ENCODE measurements at regions not wholly inside any gene's neighbourhood (a gene's known extent, or its start where the extent isn't known, plus 50 kb on each side); places are given as distances from the start of the nearest gene placed in this dataset.

DNA sequence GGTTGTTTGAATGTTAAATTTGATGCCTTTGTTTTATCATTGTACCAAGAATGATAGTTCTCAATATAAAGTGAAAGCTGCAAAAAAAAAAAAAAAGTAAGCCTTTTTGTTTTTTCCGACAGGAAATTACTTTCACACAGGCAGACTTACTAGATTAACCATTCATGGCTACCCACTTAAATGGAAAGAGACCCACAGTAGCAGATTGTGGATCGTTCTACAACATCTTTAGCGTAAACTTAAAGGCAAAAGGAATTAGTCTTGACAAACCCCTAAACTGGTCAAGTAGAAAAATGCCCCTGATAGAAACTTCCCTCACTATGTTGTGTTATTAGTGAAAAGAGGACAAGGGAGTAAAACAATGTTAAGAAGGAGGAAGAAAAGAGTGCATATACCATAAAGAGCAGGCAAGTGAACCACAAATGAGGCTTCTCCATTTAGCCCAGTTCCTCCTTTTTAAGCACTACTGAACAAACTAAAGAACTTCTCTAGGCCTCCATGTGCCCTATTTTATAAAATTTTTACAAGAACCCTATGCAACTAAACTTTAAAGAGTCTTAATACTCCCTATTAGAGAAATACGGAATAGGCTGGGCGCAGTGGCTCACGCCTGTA, 1560.3 kb downstream of the MRPL39 start:
- no peak for DNase-seq

GRCh38 chr21:24045775-24046215, 1561.5 kb downstream of the MRPL39 start:
- no peak for DNase-seq

DNA sequence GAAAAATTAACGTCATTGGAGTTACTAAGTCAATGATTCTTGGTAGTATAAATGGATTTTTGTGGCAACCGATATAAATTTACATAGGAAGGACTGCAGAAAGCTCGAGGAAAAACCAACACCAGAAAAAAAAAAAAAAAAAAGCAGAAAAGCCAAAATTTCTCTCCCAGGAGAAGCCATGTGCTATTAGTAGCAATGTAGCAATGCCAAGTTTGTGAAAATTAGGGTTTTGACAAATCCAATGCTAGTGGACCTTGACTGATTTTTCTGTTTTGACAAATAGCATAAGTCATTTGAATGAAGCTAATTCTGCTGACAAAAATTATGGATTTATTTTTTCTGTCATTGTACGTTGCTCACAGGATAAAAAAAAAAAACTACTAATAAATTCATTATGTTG, 1561.9 kb downstream of the MRPL39 start:
- DNase-seq: no peak

- DNase-seq: no peak
Measured at GRCh38 chr21:24042687-24043086, 1564.6 kb downstream of the MRPL39 start.

- no peak for DNase-seq
Measured at GRCh38 chr21:24032709-24033232, 1574.5 kb downstream of the MRPL39 start.

DNA sequence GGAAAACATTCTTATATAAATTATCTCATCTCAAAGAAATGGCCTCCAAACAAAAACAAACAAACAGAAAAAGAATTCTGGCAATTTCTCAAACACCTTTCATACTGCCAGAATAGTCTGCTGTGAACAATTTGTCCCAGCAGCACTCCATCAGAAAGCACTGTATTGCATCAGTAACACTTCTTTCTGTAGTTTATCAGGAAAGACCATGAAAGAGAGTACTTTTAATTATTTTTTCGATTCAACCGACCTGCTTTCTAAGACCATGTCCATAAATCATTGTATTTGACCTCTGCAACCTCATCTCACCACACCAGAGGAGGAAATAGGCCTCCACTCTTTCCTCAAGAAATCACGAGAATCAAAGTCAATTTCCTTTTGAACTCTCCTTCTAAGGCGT, 1579.9 kb downstream of the MRPL39 start:
- no peak for DNase-seq

GRCh38 chr21:24025101-24025500, 1582.2 kb downstream of the MRPL39 start:
- no peak for DNase-seq

DNA sequence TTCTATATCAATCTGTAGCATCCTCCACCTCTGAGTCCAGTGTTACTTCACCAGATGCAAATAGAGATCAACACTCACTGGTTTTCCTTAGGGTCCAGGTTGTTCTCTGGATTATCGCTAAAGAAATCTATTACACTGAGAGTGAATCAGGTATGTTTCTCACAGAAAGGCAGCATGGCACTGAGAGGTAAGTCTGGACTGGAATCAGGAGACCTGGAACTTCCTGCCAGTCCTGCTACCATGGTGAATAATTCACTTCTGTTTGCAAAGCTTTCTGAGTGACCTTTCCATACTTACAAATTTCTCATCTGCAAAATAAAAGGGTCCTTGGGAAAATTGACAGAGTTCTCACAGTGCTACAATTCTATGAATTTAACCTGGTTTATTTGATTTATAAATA, 1583.3 kb downstream of the MRPL39 start:
- DNase-seq: no peak

DNA sequence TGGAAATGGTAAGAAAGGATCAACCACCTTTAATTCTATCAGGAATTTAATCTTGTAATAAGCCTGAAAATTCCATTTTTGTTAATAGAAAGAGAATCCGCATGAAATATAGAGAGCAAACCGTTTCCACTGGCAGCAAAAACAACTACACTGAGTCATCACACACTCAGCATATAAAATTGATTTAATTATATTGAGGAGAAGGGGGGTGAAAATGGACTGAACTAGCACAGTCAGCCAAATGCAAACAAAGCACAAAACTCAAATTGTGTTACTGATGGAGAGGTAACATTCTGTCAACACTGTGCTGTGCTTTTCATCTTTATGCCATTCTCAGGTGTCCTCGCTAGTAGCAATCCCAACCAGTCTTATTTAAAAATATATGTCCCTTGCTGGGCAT, 1583.9 kb downstream of the MRPL39 start:
- no peak for DNase-seq

DNA sequence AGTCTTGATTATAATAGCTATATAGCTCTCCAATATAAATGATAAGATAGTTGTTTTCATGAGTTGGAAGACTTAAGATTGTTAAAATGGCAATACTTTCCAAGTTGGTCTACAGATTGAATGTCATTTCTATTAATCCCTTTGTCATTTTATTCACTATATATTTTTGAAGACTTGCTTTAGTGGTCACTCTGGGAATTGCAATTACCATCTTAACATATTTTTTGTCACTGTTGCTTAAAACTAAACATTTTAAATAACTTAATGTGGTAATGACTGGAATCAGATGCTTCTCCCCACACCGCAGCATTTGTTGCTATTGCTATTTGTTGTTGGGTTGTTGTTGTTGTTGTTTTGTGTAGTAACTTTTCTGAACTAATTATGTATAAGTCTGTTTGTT, 1592.9 kb downstream of the MRPL39 start:
- DNase-seq: no peak

GRCh38 chr21:24011087-24011486, 1596.2 kb downstream of the MRPL39 start:
- DNase-seq: no peak

DNA sequence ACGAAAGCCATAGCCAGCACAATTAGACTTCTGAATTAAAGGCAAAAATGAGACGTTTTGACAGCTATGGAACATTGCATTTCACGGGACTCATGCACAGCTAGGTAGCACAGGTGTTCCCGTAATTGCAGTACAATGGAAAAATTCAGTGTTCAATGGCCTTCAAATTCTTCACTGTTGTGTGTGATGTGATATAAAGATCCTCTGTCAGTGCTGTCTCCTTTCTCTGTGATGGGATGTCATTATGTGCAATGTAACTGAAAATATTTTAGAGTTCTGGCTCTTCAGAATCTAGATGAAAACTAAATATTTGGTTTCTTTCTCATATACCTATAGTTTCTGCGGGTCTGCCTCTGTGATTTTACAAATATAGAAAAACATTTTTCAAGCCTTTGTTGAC, 1599.7 kb downstream of the MRPL39 start:
- no peak for DNase-seq

- DNase-seq: no peak
Measured at GRCh38 chr21:23986987-23987386, 1620.3 kb downstream of the MRPL39 start.

- DNase-seq: no peak
Measured at GRCh38 chr21:23986214-23986613, 1621.1 kb downstream of the MRPL39 start.

DNA sequence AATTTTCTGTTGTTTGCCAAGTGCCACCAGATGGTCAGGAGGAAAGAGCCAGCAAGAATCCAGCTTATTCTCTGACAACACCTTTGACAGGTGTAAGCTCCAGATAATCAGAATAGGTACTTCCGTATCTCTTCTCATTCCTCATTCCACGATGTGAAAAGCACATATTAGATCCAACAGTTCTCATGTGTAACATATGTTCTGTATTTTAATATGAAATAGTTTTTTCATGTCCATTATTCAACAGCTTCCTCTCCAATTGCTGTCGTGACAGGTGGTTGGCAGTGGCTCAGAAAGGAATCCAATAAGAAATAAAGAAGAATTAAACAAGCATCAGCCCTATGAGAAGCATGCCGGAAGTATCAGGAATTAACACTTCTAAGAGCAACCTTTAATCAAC, 1624.7 kb downstream of the MRPL39 start:
- no peak for DNase-seq

DNA sequence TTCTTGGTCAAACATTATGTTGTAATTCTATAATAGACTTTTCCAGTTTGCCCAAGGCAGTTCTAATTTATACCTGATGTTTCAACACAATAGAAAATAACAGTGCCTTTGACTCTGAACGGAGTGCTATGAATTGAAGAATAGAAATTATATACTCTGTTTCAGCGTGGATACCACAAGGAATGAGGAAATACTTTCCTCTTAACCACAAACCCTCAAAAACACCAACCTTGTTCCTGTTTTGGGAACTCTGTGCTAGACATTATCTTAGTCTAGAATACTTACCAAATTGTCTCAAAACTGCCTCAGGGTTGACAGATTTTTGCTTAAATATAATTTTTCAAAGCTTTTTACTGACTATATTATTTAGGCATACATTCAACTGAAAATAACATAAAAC, 1629.3 kb downstream of the MRPL39 start:
- no peak for DNase-seq

DNA sequence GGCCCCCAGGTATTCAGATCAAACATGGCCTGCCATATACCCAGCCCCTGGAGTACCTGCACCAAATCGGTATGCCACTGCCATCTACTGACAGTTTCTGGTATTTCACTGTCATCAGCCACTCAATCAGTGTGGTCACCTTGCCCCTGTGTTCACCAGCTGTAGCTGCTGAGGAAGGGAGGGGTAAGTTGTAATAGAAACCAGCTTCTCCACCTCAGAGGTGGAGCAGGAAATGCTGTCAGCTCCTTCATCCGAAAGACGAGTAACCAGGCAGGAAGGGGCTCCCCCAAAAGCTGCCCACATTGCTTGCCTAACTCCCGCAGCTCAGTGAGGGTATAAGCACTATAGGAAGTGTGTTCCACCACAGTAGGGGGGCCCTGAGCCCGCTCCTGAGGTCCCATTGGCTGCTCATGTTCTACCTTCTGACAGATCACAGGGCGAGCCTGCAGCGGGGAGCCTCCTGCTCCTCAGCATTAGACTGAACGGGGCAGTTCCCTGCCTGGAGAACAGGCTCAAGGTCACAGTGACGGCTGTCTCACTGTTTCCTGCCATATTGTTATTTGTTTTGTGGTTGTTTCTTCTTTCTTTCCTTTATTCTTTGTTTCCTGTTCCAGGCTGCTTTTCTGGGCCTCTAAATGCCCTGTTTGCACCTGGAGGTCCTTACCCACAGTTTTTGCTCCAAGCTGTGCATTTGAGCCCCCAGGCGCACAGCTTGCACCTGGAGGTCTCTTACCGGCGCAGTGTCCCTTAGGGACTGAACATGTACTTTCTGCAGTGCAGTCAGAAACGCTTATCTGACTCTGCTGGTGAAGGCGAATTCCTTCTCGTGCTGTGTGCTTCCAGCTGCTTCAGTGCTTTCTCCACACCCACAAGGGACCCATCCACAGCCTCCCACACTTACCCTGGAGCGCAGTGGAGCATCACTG, 1638.3 kb downstream of the MRPL39 start:
- DNase-seq: no peak

DNA sequence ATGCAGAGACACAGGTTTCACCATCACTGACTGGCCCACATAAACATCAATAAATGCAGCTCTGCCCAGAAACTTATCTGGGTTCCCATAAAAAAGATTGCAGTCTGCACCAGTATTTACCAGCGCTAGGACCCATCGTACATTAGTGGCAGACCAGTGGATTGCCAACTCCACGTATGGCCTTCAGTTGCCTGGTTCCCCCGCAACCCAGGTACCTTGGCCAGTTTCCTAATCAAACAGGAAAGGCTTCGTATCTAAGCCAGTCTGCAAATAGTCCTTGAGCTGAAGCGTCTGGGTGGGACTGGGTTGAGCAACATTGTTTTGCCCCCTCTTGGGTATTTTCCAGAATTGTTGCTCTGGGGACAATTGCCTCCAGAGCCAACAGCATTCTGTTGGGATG, 1639.3 kb downstream of the MRPL39 start:
- no peak for DNase-seq

DNA sequence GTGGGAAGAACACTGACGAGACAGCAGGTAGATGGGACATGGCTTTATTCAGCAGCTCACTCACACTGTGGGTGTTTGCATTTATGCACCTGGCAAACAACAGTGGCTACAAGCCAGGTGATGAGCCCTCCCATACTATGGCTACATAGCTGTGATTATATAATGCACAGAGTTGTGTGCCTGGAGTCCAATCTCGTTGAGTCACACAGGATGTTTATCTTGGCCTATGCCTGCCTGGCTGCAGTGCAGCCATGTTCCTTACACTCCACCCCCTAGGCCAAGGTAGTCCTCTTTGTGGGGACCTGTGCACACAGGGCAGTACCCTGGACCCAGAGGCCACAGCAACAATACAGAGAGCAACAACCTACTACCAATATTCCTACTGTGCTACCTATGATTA, 1643.8 kb downstream of the MRPL39 start:
- DNase-seq: no peak

GRCh38 chr21:23960769-23961168, 1646.5 kb downstream of the MRPL39 start:
- no peak for DNase-seq

DNA sequence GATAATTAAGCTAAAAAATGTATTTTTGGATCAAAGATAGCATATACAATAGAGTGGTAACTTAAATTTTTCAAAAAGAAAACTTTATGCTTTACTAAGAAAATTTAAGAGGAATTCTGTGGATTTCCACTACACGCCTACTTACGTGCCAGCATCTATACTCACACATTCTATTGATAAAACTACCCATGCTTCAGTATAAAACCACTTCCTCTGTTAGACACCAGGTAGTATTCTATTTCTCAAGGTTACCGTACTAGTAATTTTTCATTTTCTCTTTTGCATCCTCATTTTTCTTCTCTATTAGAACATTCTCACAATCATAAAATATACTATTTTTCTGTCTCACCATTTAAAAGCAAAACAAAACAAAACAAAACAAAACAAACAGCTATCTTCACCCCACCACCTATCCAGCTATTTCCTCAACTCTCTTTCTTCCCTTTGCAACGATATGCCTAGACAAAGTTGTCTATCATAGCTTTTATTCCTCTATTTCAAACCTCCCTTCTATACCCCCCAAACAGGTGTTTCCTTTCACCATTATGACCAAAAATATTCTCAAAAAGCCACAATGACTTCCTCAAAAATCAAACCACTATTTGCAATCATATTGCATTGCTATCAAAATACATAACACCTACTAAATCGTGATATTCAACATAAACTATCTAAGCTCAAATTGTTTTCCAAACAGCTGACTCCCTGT, 1652.0 kb downstream of the MRPL39 start:
- DNase-seq: no peak

- DNase-seq: no peak
Measured at GRCh38 chr21:23952269-23952668, 1655.0 kb downstream of the MRPL39 start.

- DNase-seq: no peak
Measured at GRCh38 chr21:23951251-23951650, 1656.0 kb downstream of the MRPL39 start.

DNA sequence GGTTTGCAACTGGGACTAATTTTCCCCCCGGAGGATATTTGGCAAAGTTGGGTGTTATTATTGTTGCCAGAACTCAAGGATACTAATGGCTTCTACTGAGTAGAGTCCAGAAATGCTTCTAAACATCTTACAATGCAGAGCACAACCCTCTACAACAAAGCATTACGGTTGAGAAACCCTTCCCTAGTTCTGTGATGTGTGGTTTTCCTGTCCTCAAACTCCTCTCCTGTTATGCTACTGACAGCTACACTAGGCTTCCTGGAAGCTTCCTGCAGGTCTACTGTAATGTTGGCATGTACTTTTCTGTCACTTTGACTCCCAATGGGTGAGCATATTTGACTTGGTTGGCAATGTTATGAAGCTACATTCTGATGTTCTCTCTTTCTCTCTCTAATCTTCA, 1656.9 kb downstream of the MRPL39 start:
- DNase-seq: no peak
